Smooth muscle cell (in vitro differentiated cells): ENCODE measurements at regions not wholly inside any gene's neighbourhood (a gene's known extent, or its start where the extent isn't known, plus 50 kb on each side); places are given as distances from the start of the nearest gene placed in this dataset.
"Not testable (repeated sequence)": the region's sequence is repeated elsewhere in the genome, so short reads cannot be mapped to it uniquely, and the experiment has no call there.

Experiments
- DNase-seq: peaks from one replicate; lab custom pipeline; 2025; ENCODE audit not compliant: unreplicated experiment; lab: John Stamatoyannopoulos, UW
- H2AFZ ChIP-seq: fragments of 200-600 bp; sonication (generic); 2 replicates; pipeline ENCODE4 v1.6.0; 2016; ENCODE audit warnings: antibody characterized with exemption, low read depth, mild to moderate bottlenecking
- H3F3A ChIP-seq: fragments of 200-600 bp; sonication (generic); 2 replicates; pipeline ENCODE4 v1.6.0; 2017; ENCODE audit warnings: antibody characterized with exemption, low read depth
- H3K27ac ChIP-seq: fragments of 200-600 bp; sonication (generic); 2 replicates; pipeline ENCODE4 v1.5.1; 2016; ENCODE audit warnings: low read depth, mild to moderate bottlenecking
- H3K27me3 ChIP-seq: fragments of 200-600 bp; sonication (generic); 2 replicates; pipeline ENCODE4 v1.6.1; 2016; ENCODE audit warnings: low read depth, mild to moderate bottlenecking
- H3K36me3 ChIP-seq: fragments of 200-600 bp; sonication (generic); 2 replicates; pipeline ENCODE4 v1.5.1; 2016; ENCODE audit warnings: low read depth
- H3K4me1 ChIP-seq: fragments of 200-600 bp; sonication (generic); 2 replicates; pipeline ENCODE4 v1.5.1; 2016; ENCODE audit warnings: low read depth
- H3K4me2 ChIP-seq: fragments of 200-600 bp; sonication (generic); 2 replicates; pipeline ENCODE4 v1.6.0; 2016; ENCODE audit warnings: mild to moderate bottlenecking
- H3K4me3 ChIP-seq: fragments of 200-600 bp; sonication (generic); 2 replicates; pipeline ENCODE4 v1.5.1; 2016; ENCODE audit warnings: mild to moderate bottlenecking
- H3K79me2 ChIP-seq: fragments of 200-600 bp; sonication (generic); 2 replicates; pipeline ENCODE4 v1.6.0; 2016; ENCODE audit warnings: low read depth, mild to moderate bottlenecking
- H3K9ac ChIP-seq: fragments of 200-600 bp; sonication (generic); 2 replicates; pipeline ENCODE4 v1.6.0; 2016; ENCODE audit warnings: low read depth
- H3K9me3 ChIP-seq: fragments of 200-600 bp; sonication (generic); replicated peaks from 2 replicates; pipeline ENCODE4 v1.5.1; 2016; ENCODE audit warnings: low read depth
- H4K20me1 ChIP-seq: fragments of 200-600 bp; sonication (generic); 2 replicates; pipeline ENCODE4 v1.6.0; 2016; ENCODE audit warnings: low read depth
- CTCF ChIP-seq: fragments of 200-600 bp; sonication (generic); IDR thresholded peaks from 2 replicates; pipeline ENCODE4 v1.5.1; 2017; ENCODE audit warnings: borderline replicate concordance, mild to moderate bottlenecking, antibody characterized with exemption; ENCODE audit not compliant: insufficient read depth, poor library complexity, severe bottlenecking
- WGBS: methylation state at CpG from one replicate; pipeline ENCODE4 v1.1.7; 2016; ENCODE audit warnings: low lambda C conversion rate; 5-methylcytosine and 5-hydroxymethylcytosine counted together

GRCh38 chr16:72458035-72458434, 286.1 kb upstream of the PMFBP1 start:
- no peaks in the 10 kb centered on the region for H3K9me3 ChIP-seq

GRCh38 chr16:72457243-72457940, 285.4 kb upstream of the PMFBP1 start:
- Histone ChIP-seq H3K27ac (no peak overlapping the region), H3K4me3 (no peak overlapping the region), H3K27me3 (no peaks in the 10 kb centered on the region), H3K36me3 (no peaks in the 10 kb centered on the region), H3K9me3 (no peaks in the 10 kb centered on the region), H4K20me1 (no peaks in the 10 kb centered on the region), H3K4me1 (no peaks in the 10 kb centered on the region), H3K4me2 (no peak overlapping the region), H2AFZ (no peak overlapping the region), H3F3A (no peaks in the 10 kb centered on the region), H3K9ac (no peak overlapping the region), H3K79me2 (no peaks in the 10 kb centered on the region)
- TF ChIP-seq CTCF: no peak
- no peak for DNase-seq
- WGBS: 95% methylated on average over 4 of the region's 4 CpGs

More at GRCh38 chr16:72458035-72458434, 286.1 kb upstream of the PMFBP1 start:
- no peak overlapping the region for H3K4me2 ChIP-seq
- no peak for DNase-seq
- no peaks in the 10 kb centered on the region for H3K4me1 ChIP-seq
- H4K20me1 ChIP-seq: no peaks in the 10 kb centered on the region
- WGBS: 97% methylated on average over 2 of the region's 2 CpGs
- no peaks in the 10 kb centered on the region for H3K36me3 ChIP-seq
- no peak overlapping the region for H2AFZ ChIP-seq
- no peaks in the 10 kb centered on the region for H3F3A ChIP-seq
- no peak overlapping the region for H3K4me3 ChIP-seq
- H3K79me2 ChIP-seq: no peaks in the 10 kb centered on the region
- TF ChIP-seq CTCF: no peak
- no peaks in the 10 kb centered on the region for H3K27me3 ChIP-seq
- no peak overlapping the region for H3K27ac ChIP-seq
- H3K9ac ChIP-seq: no peak overlapping the region

GRCh38 chr16:72455743-72456659, 284.0 kb upstream of the PMFBP1 start:
- H3K79me2 ChIP-seq: no peaks in the 10 kb centered on the region
- no peaks in the 10 kb centered on the region for H3K27me3 ChIP-seq
- no peak overlapping the region for H3K9ac ChIP-seq
- H3F3A ChIP-seq: no peaks in the 10 kb centered on the region
- H3K36me3 ChIP-seq: no peaks in the 10 kb centered on the region
- no peaks in the 10 kb centered on the region for H4K20me1 ChIP-seq
- TF ChIP-seq CTCF: no peak
- H3K4me1 ChIP-seq: no peaks in the 10 kb centered on the region
- H3K9me3 ChIP-seq: no peaks in the 10 kb centered on the region
- H3K27ac ChIP-seq: no peak overlapping the region
- DNase-seq: no peak
- no peak overlapping the region for H3K4me2 ChIP-seq
- no peak overlapping the region for H2AFZ ChIP-seq
- 92% methylated on average over 2 of the region's 2 CpGs for WGBS
- no peak overlapping the region for H3K4me3 ChIP-seq

GRCh38 chr16:72453856-72454255, 281.9 kb upstream of the PMFBP1 start:
- not testable (repeated sequence) for H2AFZ ChIP-seq, H3K36me3 ChIP-seq, H4K20me1 ChIP-seq, H3K79me2 ChIP-seq, H3K4me1 ChIP-seq, H3K27me3 ChIP-seq, H3K4me2 ChIP-seq, H3F3A ChIP-seq, H3K4me3 ChIP-seq, H3K27ac ChIP-seq, H3K9me3 ChIP-seq, DNase-seq, H3K9ac ChIP-seq
- 97% methylated on average over 9 of the region's 9 CpGs for WGBS
